Neural cell (in vitro differentiated cells): ENCODE measurements at regions not wholly inside any gene's neighbourhood (a gene's known extent, or its start where the extent isn't known, plus 50 kb on each side); places are given as distances from the start of the nearest gene placed in this dataset.

Source experiments
- H2AFZ ChIP-seq: fragments of 200-600, 300-800 bp; sonication (generic), shearing (Covaris generic); 2 replicates; pipeline ENCODE4 v1.6.0; 2014; ENCODE audit warnings: low read depth, mild to moderate bottlenecking, antibody characterized with exemption, low read length, moderate library complexity
- H3F3A ChIP-seq: fragments of 200-600 bp; shearing (Covaris generic); 2 replicates; pipeline ENCODE4 v1.6.1; 2016; ENCODE audit warnings: mild to moderate bottlenecking, moderate library complexity, mixed read lengths, antibody characterized with exemption, low read length; ENCODE audit not compliant: insufficient read depth, poor library complexity, severe bottlenecking
- H3K27ac ChIP-seq: fragments of 200-600, 300-800 bp; sonication (generic), shearing (Covaris generic); 2 replicates; pipeline ENCODE4 v1.5.1; 2014; ENCODE audit warnings: mild to moderate bottlenecking, low read length, moderate library complexity
- H3K27me3 ChIP-seq: fragments of 300-800, 200-600 bp; sonication (generic), shearing (Covaris generic); 2 replicates; pipeline ENCODE4 v1.6.0; 2014; ENCODE audit warnings: mild to moderate bottlenecking, low read depth, low read length, moderate library complexity; ENCODE audit not compliant: insufficient read depth
- H3K36me3 ChIP-seq: fragments of 300-800, 200-600 bp; sonication (generic), shearing (Covaris generic); 2 replicates; pipeline ENCODE4 v1.5.1; 2014; ENCODE audit warnings: mild to moderate bottlenecking, antibody characterized with exemption, low read length, moderate library complexity; ENCODE audit not compliant: insufficient read depth
- H3K4me2 ChIP-seq: fragments of 300-800, 200-600 bp; sonication (generic), shearing (Covaris generic); 2 replicates; pipeline ENCODE4 v1.6.0; 2014; ENCODE audit warnings: mild to moderate bottlenecking, low read length
- H3K4me3 ChIP-seq: fragments of 300-800, 200-600 bp; sonication (generic), shearing (Covaris generic); 2 replicates; pipeline ENCODE4 v1.5.1; 2014; ENCODE audit warnings: mild to moderate bottlenecking, low read length, moderate library complexity
- H3K79me2 ChIP-seq: fragments of 200-600 bp; shearing (Covaris generic); replicated peaks from 2 replicates; pipeline ENCODE4 v1.6.0; 2014; ENCODE audit warnings: mild to moderate bottlenecking, low read length, moderate library complexity; ENCODE audit not compliant: insufficient read depth
- H3K9ac ChIP-seq: fragments of 300-800, 200-600 bp; sonication (generic), shearing (Covaris generic); 2 replicates; pipeline ENCODE4 v1.6.1; 2016; ENCODE audit warnings: mild to moderate bottlenecking, low read length, mixed read lengths
- H3K9me2 ChIP-seq: fragments of 200-600 bp; shearing (Covaris generic); 2 replicates; pipeline ENCODE4 v1.6.1; 2016; ENCODE audit warnings: mild to moderate bottlenecking, low read length, mixed read lengths; ENCODE audit not compliant: insufficient read depth
- H3K9me3 ChIP-seq: fragments of 200-600, 300-800 bp; sonication (generic), shearing (Covaris generic); 2 replicates; pipeline ENCODE4 v1.6.1; 2016; ENCODE audit warnings: mild to moderate bottlenecking, mixed run types, low read length, moderate library complexity, mixed read lengths
- H4K20me1 ChIP-seq: fragments of 200-600 bp; shearing (Covaris generic); 2 replicates; pipeline ENCODE4 v1.6.1; 2016; ENCODE audit warnings: mild to moderate bottlenecking, mixed run types; ENCODE audit not compliant: insufficient read depth
- CTCF ChIP-seq: fragments of 450-650 bp; IDR thresholded peaks from 2 replicates; pipeline ENCODE4 v1.5.1; 2014; ENCODE audit warnings: antibody characterized with exemption, mild to moderate bottlenecking, moderate library complexity; ENCODE audit not compliant: poor library complexity, severe bottlenecking
- EP300 ChIP-seq: fragments of 450-650 bp; conservative IDR thresholded peaks from 2 replicates; pipeline ENCODE4 v1.6.1; 2014; ENCODE audit warnings: antibody characterized with exemption, mild to moderate bottlenecking, moderate library complexity; ENCODE audit not compliant: poor library complexity, severe bottlenecking
- EZH2 ChIP-seq: fragments of 200-600, 300-800 bp; shearing (Covaris generic), sonication (generic); IDR thresholded peaks from 2 replicates; pipeline ENCODE4 v1.6.1; 2014; ENCODE audit warnings: antibody characterized with exemption, low read length, borderline replicate concordance, mild to moderate bottlenecking; ENCODE audit not compliant: insufficient read depth, poor library complexity, severe bottlenecking
- MXI1 ChIP-seq: fragments of 450-650 bp; conservative IDR thresholded peaks from 2 replicates; pipeline ENCODE4 v1.6.1; 2014; ENCODE audit warnings: antibody characterized with exemption, mild to moderate bottlenecking; ENCODE audit not compliant: poor library complexity, severe bottlenecking
- POLR2AphosphoS5 ChIP-seq: IDR thresholded peaks from 2 replicates; pipeline ENCODE4 v1.6.1; 2012
- RAD21 ChIP-seq: fragments of 450-650 bp; conservative IDR thresholded peaks from 2 replicates; pipeline ENCODE4 v1.6.1; 2014; ENCODE audit warnings: antibody characterized with exemption, mild to moderate bottlenecking, moderate library complexity
- REST ChIP-seq: IDR thresholded peaks from 2 replicates; pipeline ENCODE4 v1.6.1; 2012; ENCODE audit warnings: borderline replicate concordance
- SMC3 ChIP-seq: fragments of 450-650 bp; conservative IDR thresholded peaks from 2 replicates; pipeline ENCODE4 v1.6.1; 2014; ENCODE audit warnings: antibody characterized with exemption, mild to moderate bottlenecking, moderate library complexity; ENCODE audit not compliant: poor library complexity
- TAF1 ChIP-seq: IDR thresholded peaks from 2 replicates; pipeline ENCODE4 v1.6.1; 2012; ENCODE audit warnings: low read depth

GRCh38 chr2:120589771-120590608 is 145.7 kb upstream of the GLI2 start:
- Histone ChIP-seq H3K9me3 (no peaks in the 10 kb centered on the region), H3K36me3 (no peaks in the 10 kb centered on the region), H4K20me1 (no peaks in the 10 kb centered on the region), H3F3A (no peaks in the 10 kb centered on the region), H3K79me2 (no peaks in the 10 kb centered on the region), H3K27ac (no peak overlapping the region), H3K4me3 (no peak overlapping the region), H3K9me2 (no peaks in the 10 kb centered on the region), H2AFZ (no peak overlapping the region), H3K9ac (no peak overlapping the region), H3K4me2 (no peak overlapping the region), H3K27me3 (peaks cover 74% of the 10 kb centered on the region)
- no peak for TF ChIP-seq REST

GRCh38 chr2:120590841-120591240 is 144.8 kb upstream of the GLI2 start:
- Histone ChIP-seq H3K9ac (no peak overlapping the region), H3K27me3 (peaks cover 75% of the 10 kb centered on the region), H3F3A (no peaks in the 10 kb centered on the region), H3K27ac (no peak overlapping the region), H2AFZ (no peak overlapping the region), H3K9me3 (no peaks in the 10 kb centered on the region), H3K4me3 (no peak overlapping the region), H3K4me2 (no peak overlapping the region), H3K36me3 (no peaks in the 10 kb centered on the region), H3K9me2 (no peaks in the 10 kb centered on the region), H3K79me2 (no peaks in the 10 kb centered on the region), H4K20me1 (no peaks in the 10 kb centered on the region)
- no peak for TF ChIP-seq EZH2
- no peak for TF ChIP-seq RAD21
- TF ChIP-seq TAF1, result no peak
- TF ChIP-seq REST, result no peak
- TF ChIP-seq MXI1, result no peak
- TF ChIP-seq EP300, result no peak
- TF ChIP-seq CTCF, result no peak
- TF ChIP-seq SMC3, result no peak
- TF ChIP-seq POLR2AphosphoS5, result no peak
